ENCODE measurements at regions not wholly inside any gene's neighbourhood (a gene's known extent, or its start where the extent isn't known, plus 50 kb on each side); places are given as distances from the start of the nearest gene placed in this dataset.

DNA sequence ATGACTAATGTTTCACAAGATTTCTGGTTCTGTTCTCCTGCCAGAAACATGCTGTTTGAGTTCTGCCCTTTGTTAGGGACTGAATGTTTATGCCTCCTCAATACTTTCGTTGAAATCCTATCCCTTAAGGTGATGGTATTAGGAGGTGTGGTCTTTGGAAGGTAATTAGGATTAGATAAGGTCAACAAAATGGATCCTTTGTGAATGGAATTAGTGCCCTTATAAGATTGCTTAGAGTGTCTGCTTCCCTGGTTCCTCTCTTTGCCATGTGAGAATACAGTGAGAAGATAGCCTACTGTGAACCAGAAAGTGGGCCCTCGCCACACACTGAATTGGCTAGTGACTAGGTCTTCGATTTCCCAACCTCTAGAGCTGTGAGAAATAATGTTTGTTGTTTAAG, 621.4 kb upstream of the ALCAM start:
- Histone ChIP-seq H3K36me3 (ENCODE audit: control insufficient read depth, insufficient read depth, low read length) (no peaks in the 10 kb centered on the region), H3K27me3 (ENCODE audit: control insufficient read depth, insufficient read depth, low read length) (no peaks in the 10 kb centered on the region), H3K4me3 (ENCODE audit: low read length) (no peak overlapping the region), H3K4me1 (ENCODE audit: control insufficient read depth, insufficient read depth, low read length) (no peaks in the 10 kb centered on the region), H3K27ac (ENCODE audit: low read depth, low read length) (no peak overlapping the region), H3K9ac (ENCODE audit: low read length) (no peak overlapping the region)

DNA sequence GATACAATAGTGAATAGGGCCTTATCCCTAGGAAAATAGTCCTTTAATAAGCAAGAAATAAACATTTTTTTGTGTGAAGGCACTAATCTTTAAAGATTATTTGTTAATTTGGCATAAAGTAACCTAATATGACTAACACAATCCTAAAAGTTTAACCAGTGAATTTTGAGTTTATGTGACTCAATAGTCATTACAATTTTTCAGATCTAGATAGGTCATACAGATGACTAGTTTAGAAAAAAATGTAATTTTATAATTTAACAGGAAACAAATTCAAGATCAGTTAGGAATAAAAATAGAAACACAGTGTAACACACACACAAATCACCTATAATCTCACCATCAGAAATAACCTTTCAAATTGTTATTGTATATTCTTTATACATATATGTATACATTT, 620.7 kb upstream of the ALCAM start:
- Histone ChIP-seq H3K27me3 (ENCODE audit: control insufficient read depth, insufficient read depth, low read length) (no peaks in the 10 kb centered on the region), H3K4me1 (ENCODE audit: control insufficient read depth, insufficient read depth, low read length) (no peaks in the 10 kb centered on the region), H3K9ac (ENCODE audit: low read length) (no peak overlapping the region), H3K4me3 (ENCODE audit: low read length) (no peak overlapping the region), H3K36me3 (ENCODE audit: control insufficient read depth, insufficient read depth, low read length) (no peaks in the 10 kb centered on the region), H3K27ac (ENCODE audit: low read depth, low read length) (no peak overlapping the region)

DNA sequence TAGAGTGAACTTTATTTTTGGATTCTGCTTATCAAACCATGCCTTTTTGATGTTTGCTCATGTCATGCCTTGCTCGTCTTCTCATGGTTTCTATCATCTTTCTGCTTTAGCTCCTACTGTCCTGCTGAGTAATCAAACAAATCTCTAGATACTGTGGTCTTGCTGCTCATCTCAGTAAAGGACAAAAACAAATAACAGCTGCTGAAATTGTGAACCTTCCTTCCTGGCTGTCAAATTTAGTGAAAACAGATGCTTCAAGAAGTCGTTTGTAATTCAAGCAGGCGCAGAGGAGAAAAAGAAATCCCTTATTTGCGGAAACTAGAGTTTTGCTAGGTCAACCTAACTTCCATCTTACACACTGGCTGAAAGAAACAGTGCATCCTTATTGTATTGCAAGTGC, 616.1 kb upstream of the ALCAM start:
- H3K4me1 ChIP-seq (ENCODE audit: control insufficient read depth, insufficient read depth, low read length) = no peaks in the 10 kb centered on the region

DNA sequence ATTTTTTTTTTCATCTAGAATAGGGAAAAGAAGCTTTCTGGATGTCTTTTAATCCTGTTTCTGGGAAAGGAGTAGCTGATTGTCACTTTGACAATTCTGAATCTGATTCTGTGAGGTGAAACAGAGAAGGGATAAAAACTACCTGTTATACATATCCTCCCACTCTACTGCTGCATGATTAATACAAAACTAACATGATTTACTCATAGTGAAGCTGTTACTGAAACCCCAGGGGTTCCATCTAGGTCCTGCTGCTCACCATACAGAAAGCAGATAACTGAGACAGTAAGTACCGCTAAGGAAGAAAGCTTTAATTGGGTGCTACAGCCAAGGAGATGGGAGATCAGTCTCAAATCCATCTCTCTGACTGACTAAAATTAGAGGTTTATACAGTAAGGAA, 610.9 kb upstream of the ALCAM start:
- no peak overlapping the region for H3K9ac ChIP-seq (ENCODE audit: low read length)
- H3K36me3 ChIP-seq (ENCODE audit: control insufficient read depth, insufficient read depth, low read length) = no peaks in the 10 kb centered on the region
- H3K27me3 ChIP-seq (ENCODE audit: control insufficient read depth, insufficient read depth, low read length) = no peaks in the 10 kb centered on the region
- no peak overlapping the region for H3K4me3 ChIP-seq (ENCODE audit: low read length)
- H3K4me1 ChIP-seq (ENCODE audit: control insufficient read depth, insufficient read depth, low read length) = no peaks in the 10 kb centered on the region
- H3K27ac ChIP-seq (ENCODE audit: low read depth, low read length) = no peak overlapping the region

More for the DNA sequence above, 616.1 kb upstream of the ALCAM start:
- no peak overlapping the region for H3K9ac ChIP-seq (ENCODE audit: low read length)
- H3K27ac ChIP-seq (ENCODE audit: low read depth, low read length) = no peak overlapping the region
- H3K36me3 ChIP-seq (ENCODE audit: control insufficient read depth, insufficient read depth, low read length) = no peaks in the 10 kb centered on the region
- no peaks in the 10 kb centered on the region for H3K27me3 ChIP-seq (ENCODE audit: control insufficient read depth, insufficient read depth, low read length)
- no peak overlapping the region for H3K4me3 ChIP-seq (ENCODE audit: low read length)

DNA sequence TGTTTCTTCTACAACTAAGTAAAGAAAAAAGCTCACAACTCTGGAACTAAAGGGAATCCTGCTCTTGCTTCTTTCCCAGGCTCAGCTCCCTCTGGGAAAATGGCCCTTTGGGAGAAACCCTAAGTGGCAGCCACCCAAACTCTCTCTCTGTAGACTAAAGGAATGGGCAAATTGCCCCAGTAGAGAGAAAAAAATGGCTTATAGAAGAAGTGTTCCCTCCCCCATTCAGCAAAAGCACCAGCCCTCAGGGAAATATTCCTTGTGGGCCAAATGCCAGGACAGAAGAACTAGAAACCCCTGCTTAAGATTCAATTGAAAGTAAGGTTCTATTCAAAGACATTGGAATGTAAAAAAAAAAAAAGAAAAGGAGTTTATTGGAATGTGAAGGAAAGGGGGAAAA, 603.7 kb upstream of the ALCAM start:
- Histone ChIP-seq H3K27me3 (ENCODE audit: control insufficient read depth, insufficient read depth, low read length) (no peaks in the 10 kb centered on the region), H3K4me1 (ENCODE audit: control insufficient read depth, insufficient read depth, low read length) (no peaks in the 10 kb centered on the region), H3K4me3 (ENCODE audit: low read length) (no peak overlapping the region), H3K36me3 (ENCODE audit: control insufficient read depth, insufficient read depth, low read length) (no peaks in the 10 kb centered on the region), H3K9ac (ENCODE audit: low read length) (no peak overlapping the region), H3K27ac (ENCODE audit: low read depth, low read length) (no peak overlapping the region)

DNA sequence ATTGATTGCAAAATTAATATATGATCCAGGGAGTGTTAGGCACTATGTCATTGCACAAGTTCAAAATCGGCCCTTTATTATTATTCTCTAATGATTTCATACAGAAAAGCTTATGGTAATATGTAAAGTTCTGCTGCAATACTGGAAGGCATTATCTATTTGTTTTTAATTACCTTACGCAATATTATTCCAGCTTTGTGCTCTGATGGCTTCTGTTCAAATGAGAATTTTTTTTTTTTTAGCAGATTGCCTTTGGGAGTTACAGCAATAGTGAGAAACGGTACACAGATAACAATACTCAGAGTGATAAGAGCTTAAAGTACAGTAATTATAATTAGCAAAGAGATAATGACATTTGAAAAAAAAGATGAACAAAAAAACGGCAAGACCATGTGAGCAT, 602.2 kb upstream of the ALCAM start:
- no peaks in the 10 kb centered on the region for H3K4me1 ChIP-seq (ENCODE audit: control insufficient read depth, insufficient read depth, low read length)
- no peak overlapping the region for H3K9ac ChIP-seq (ENCODE audit: low read length)
- H3K27ac ChIP-seq (ENCODE audit: low read depth, low read length) = no peak overlapping the region
- H3K4me3 ChIP-seq (ENCODE audit: low read length) = no peak overlapping the region
- H3K36me3 ChIP-seq (ENCODE audit: control insufficient read depth, insufficient read depth, low read length) = no peaks in the 10 kb centered on the region
- no peaks in the 10 kb centered on the region for H3K27me3 ChIP-seq (ENCODE audit: control insufficient read depth, insufficient read depth, low read length)

DNA sequence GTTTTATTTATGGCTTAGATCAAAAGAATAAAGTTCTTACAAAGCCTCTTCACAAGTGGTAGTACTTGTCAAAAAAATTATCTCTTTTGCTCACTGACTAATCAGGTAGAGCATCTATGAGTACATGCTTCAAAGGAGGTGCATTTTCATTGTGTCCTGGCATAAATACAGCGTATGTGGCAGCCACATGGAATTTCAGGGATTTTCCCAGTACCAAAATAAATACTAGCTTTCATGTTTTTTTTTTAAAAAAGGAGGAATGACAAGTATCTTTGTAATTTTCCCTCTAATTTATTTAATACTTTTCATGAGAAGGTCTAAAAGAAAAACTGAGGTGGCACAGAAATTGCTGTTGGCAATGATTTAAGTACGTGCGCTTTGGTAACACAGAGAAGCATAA, 597.8 kb upstream of the ALCAM start:
- Histone ChIP-seq H3K4me3 (ENCODE audit: low read length) (no peak overlapping the region), H3K27ac (ENCODE audit: low read depth, low read length) (no peak overlapping the region), H3K36me3 (ENCODE audit: control insufficient read depth, insufficient read depth, low read length) (no peaks in the 10 kb centered on the region), H3K9ac (ENCODE audit: low read length) (no peak overlapping the region), H3K27me3 (ENCODE audit: control insufficient read depth, insufficient read depth, low read length) (no peaks in the 10 kb centered on the region), H3K4me1 (ENCODE audit: control insufficient read depth, insufficient read depth, low read length) (no peaks in the 10 kb centered on the region)

DNA sequence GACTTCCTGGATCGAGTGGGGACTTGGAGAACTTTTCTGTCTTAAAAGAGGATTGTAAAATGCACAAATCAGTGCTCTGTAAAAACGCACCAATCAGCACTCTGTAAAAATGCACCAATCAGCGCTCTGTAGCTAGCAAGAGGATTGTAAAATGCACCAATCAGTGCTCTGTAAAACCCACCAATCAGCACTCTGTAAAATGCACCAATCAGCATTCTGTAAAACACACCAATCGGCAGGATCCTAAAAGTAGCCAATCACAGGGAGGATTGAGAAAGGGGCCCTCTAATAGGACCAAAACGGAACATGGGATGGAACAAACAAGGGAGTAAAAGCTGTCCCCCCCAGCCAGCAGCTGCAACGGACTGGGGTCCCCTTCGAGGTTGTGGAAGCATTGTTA, 587.4 kb upstream of the ALCAM start:
- no peak overlapping the region for H3K27ac ChIP-seq (ENCODE audit: low read depth, low read length)
- no peak overlapping the region for H3K9ac ChIP-seq (ENCODE audit: low read length)
- no peaks in the 10 kb centered on the region for H3K36me3 ChIP-seq (ENCODE audit: control insufficient read depth, insufficient read depth, low read length)
- no peaks in the 10 kb centered on the region for H3K27me3 ChIP-seq (ENCODE audit: control insufficient read depth, insufficient read depth, low read length)
- no peak overlapping the region for H3K4me3 ChIP-seq (ENCODE audit: low read length)
- no peaks in the 10 kb centered on the region for H3K4me1 ChIP-seq (ENCODE audit: control insufficient read depth, insufficient read depth, low read length)

DNA sequence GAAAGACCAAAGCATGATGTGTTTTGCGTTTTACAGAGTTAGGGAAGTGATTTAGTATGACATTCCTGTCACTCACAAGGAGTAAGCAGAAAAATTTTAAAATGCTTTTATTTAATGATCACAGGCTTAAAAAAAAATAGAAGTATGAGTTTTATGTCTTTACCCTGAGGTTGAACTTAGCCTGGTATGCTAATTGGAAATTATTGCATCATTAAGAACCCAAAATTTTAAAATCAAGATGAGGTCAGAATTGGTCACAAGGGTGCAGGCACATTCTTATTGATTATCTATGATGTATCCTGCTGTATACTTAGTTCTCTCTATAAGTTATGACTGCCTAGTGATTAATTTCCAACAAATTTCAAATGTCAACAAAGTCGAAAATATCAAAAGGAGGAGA, 585.6 kb upstream of the ALCAM start:
- no peak overlapping the region for H3K4me3 ChIP-seq (ENCODE audit: low read length)
- H3K9ac ChIP-seq (ENCODE audit: low read length) = no peak overlapping the region
- H3K27ac ChIP-seq (ENCODE audit: low read depth, low read length) = no peak overlapping the region
- no peaks in the 10 kb centered on the region for H3K27me3 ChIP-seq (ENCODE audit: control insufficient read depth, insufficient read depth, low read length)
- no peaks in the 10 kb centered on the region for H3K4me1 ChIP-seq (ENCODE audit: control insufficient read depth, insufficient read depth, low read length)
- H3K36me3 ChIP-seq (ENCODE audit: control insufficient read depth, insufficient read depth, low read length) = no peaks in the 10 kb centered on the region

DNA sequence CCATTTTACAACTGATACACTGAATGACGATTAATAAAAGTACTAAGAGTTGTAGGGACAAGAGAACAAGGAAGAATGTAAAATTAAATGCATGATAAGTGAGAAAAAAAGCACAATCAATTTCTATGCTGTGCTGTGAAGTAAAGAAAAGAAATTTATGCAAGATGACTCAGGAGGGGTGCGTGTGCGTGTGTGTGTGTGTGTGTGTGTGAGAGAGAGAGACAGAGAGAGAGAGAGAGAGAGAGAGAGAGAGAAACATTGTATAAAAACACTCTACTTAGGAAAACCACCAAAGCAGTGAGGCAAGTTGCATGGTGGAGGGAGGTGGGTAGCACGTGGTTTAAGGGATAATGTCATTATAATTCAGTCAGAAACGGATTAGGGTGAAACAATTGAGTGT, 580.8 kb upstream of the ALCAM start:
- Histone ChIP-seq H3K4me3 (ENCODE audit: low read length) (no peak overlapping the region), H3K4me1 (ENCODE audit: control insufficient read depth, insufficient read depth, low read length) (no peaks in the 10 kb centered on the region), H3K36me3 (ENCODE audit: control insufficient read depth, insufficient read depth, low read length) (no peaks in the 10 kb centered on the region), H3K27ac (ENCODE audit: low read depth, low read length) (no peak overlapping the region), H3K9ac (ENCODE audit: low read length) (no peak overlapping the region), H3K27me3 (ENCODE audit: control insufficient read depth, insufficient read depth, low read length) (no peaks in the 10 kb centered on the region)

DNA sequence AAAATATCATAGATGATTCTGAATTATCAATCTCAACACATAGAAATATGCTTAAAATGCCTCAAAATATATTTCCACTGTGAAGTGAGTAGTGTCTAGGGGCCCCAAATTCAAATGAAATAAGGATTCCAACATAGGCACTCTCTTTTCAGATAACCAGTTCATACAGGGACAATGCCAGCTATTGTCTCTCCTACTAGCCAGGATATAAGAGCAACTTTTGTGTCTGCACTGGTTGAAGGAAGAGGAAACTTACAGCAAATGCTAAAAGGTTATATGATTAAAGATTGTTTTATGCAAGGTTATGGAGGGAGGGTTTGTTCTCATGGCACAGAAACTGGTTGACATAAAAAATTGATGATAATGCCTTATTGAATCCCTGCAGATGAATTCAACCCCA, 579.4 kb upstream of the ALCAM start:
- H3K36me3 ChIP-seq (ENCODE audit: control insufficient read depth, insufficient read depth, low read length) = no peaks in the 10 kb centered on the region
- H3K4me3 ChIP-seq (ENCODE audit: low read length) = no peak overlapping the region
- H3K27me3 ChIP-seq (ENCODE audit: control insufficient read depth, insufficient read depth, low read length) = no peaks in the 10 kb centered on the region
- H3K9ac ChIP-seq (ENCODE audit: low read length) = no peak overlapping the region
- no peak overlapping the region for H3K27ac ChIP-seq (ENCODE audit: low read depth, low read length)
- no peaks in the 10 kb centered on the region for H3K4me1 ChIP-seq (ENCODE audit: control insufficient read depth, insufficient read depth, low read length)

DNA sequence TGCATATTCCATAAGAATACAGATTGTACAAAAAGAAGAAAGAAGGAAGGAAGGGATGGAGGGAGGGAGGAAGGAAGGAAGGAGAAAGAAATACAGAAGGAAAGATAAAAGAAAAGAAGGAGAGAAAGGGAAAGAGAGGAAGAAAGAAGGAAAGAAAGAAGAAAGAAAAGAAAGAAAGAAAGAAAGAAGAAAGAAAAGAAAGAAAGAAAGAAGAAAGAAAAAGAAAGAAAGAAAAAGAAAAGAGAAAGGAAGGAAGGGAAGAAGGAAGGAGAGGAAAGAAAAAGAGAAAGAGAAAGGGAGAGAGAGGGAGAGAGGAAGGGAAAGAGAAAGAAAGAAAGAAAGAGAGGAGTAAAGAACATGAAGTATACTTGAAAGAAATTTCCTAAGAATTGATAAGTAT, 577.9 kb upstream of the ALCAM start:
- Histone ChIP-seq H3K4me3 (ENCODE audit: low read length) (no peak overlapping the region), H3K36me3 (ENCODE audit: control insufficient read depth, insufficient read depth, low read length) (no peaks in the 10 kb centered on the region), H3K27me3 (ENCODE audit: control insufficient read depth, insufficient read depth, low read length) (no peaks in the 10 kb centered on the region), H3K27ac (ENCODE audit: low read depth, low read length) (no peak overlapping the region), H3K9ac (ENCODE audit: low read length) (no peak overlapping the region), H3K4me1 (ENCODE audit: control insufficient read depth, insufficient read depth, low read length) (no peaks in the 10 kb centered on the region)

DNA sequence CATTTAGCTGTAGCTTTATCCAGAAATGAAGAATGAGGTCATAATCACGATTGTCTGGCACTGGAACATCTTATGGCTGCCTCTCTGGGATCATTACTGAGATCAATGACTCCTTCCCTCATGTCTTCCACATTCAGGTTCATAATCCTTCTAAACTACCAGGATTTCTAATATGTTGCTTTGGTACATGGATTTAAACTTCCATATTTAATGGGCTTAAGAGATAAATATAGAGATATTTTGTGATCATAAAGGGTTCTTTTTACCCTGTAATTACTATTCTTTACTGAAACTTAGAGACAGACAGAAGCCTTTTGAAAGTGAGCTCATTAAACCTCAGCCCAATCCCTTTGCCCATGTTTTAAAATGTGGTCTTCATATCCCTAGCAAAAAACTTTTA, 575.4 kb upstream of the ALCAM start:
- Histone ChIP-seq H3K36me3 (ENCODE audit: control insufficient read depth, insufficient read depth, low read length) (no peaks in the 10 kb centered on the region), H3K9ac (ENCODE audit: low read length) (no peak overlapping the region), H3K4me1 (ENCODE audit: control insufficient read depth, insufficient read depth, low read length) (no peaks in the 10 kb centered on the region), H3K27me3 (ENCODE audit: control insufficient read depth, insufficient read depth, low read length) (no peaks in the 10 kb centered on the region), H3K27ac (ENCODE audit: low read depth, low read length) (no peak overlapping the region), H3K4me3 (ENCODE audit: low read length) (no peak overlapping the region)

DNA sequence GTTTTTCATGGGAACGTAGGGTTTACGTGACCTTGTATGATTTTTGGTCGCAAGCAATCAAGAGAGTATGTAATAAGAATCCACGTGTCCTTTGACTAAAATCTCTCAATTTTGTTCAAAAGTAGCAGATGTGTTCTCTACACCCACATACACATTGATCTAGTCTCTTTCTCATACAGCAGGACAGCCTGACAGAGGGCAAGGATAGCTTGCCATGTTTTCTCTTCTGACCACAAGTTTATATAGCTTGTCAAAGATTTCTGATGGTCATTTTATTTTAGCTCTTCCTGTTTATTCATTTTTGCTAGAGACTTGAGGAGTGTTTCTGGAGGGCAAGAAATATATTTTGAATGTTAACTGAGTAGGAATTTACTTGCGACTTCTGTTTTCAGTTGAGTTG, 570.2 kb upstream of the ALCAM start:
- Histone ChIP-seq H3K4me3 (ENCODE audit: low read length) (no peak overlapping the region), H3K4me1 (ENCODE audit: control insufficient read depth, insufficient read depth, low read length) (no peaks in the 10 kb centered on the region), H3K36me3 (ENCODE audit: control insufficient read depth, insufficient read depth, low read length) (no peaks in the 10 kb centered on the region), H3K9ac (ENCODE audit: low read length) (no peak overlapping the region), H3K27me3 (ENCODE audit: control insufficient read depth, insufficient read depth, low read length) (no peaks in the 10 kb centered on the region), H3K27ac (ENCODE audit: low read depth, low read length) (no peak overlapping the region)

Measured in rectal smooth muscle tissue (tissue), 1 donor.